ENCODE measurements at regions not wholly inside any gene's neighbourhood (a gene's known extent, or its start where the extent isn't known, plus 50 kb on each side); places are given as distances from the start of the nearest gene placed in this dataset.

DNA sequence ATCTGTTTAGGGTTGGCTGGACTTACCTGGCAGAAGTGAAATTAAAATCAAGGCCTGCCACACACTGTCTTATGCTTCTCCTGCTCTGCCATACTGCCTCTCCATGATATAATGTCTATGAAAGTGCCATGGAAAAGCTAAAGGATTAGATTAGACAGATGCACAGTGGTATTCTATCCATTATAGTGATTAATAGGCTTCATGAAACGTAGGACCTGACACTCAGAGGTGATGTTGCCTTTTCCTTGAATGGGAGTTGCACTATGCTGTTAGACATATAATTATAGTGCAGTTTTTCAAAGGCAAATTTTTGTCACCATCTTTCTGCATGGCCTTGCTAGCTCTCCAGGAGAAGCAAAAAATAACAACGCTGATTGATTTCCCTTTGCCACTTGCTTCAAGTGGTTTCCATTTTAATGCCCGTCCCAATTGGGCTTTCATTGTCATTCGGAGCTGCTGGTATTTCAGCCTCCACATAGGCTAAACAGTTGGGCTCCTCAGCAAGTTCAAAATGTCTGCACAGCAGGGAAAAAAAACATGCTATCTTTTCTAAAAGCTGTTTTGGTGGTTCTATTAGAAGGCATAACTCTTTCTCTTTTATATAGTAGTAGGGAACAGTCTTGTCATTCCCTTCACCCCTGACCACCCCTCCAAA is 502.8 kb upstream of the GOT2 start:
- Histone ChIP-seq H3K36me3 (ENCODE audit: control insufficient read depth in 2 of 2, insufficient read depth in 2 of 2, low read length in 2 of 2) (no peaks in the 10 kb centered on the region), H3K27ac (ENCODE audit: low read length) (no peak overlapping the region), H3K27me3 (ENCODE audit: control insufficient read depth in 1 of 2, insufficient read depth in 2 of 2, low read length in 2 of 2) (no peaks in the 10 kb centered on the region), H3K4me1 (ENCODE audit: control insufficient read depth, insufficient read depth, low read length) (no peaks in the 10 kb centered on the region), H3K9ac (ENCODE audit: low read length in 2 of 2) (no peak overlapping the region), H3K9me3 (ENCODE audit: control insufficient read depth in 2 of 2, low read length in 2 of 2) (no peaks in the 10 kb centered on the region), H3K4me3 (ENCODE audit: low read length in 2 of 2) (no peak overlapping the region)

DNA sequence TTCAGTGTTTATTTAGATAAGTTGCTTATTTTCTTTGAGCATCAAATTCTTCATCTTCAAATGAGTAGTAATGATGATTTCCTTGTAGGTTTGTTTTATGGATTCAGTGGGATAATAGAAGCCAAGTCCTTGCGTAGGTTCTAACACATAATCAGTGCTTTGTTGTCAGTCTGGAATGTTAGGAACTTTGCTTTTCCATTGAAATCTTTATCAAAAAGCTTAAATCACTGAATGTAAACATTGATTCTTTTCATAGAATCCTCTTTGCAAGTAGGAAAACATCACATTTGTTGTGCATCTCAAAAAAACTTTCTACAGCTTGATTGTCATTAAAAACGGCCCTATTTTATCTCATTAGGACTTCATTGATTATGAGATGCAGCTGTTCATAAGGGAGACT is 490.3 kb upstream of the GOT2 start:
- no peaks in the 10 kb centered on the region for H3K27me3 ChIP-seq (ENCODE audit: control insufficient read depth in 1 of 2, insufficient read depth in 2 of 2, low read length in 2 of 2)
- no peaks in the 10 kb centered on the region for H3K36me3 ChIP-seq (ENCODE audit: control insufficient read depth in 2 of 2, insufficient read depth in 2 of 2, low read length in 2 of 2)
- H3K4me1 ChIP-seq (ENCODE audit: control insufficient read depth, insufficient read depth, low read length) = no peaks in the 10 kb centered on the region
- no peak overlapping the region for H3K9ac ChIP-seq (ENCODE audit: low read length in 2 of 2)
- no peak overlapping the region for H3K4me3 ChIP-seq (ENCODE audit: low read length in 2 of 2)
- H3K27ac ChIP-seq (ENCODE audit: low read length) = no peak overlapping the region
- H3K9me3 ChIP-seq (ENCODE audit: control insufficient read depth in 2 of 2, low read length in 2 of 2) = no peaks in the 10 kb centered on the region

DNA sequence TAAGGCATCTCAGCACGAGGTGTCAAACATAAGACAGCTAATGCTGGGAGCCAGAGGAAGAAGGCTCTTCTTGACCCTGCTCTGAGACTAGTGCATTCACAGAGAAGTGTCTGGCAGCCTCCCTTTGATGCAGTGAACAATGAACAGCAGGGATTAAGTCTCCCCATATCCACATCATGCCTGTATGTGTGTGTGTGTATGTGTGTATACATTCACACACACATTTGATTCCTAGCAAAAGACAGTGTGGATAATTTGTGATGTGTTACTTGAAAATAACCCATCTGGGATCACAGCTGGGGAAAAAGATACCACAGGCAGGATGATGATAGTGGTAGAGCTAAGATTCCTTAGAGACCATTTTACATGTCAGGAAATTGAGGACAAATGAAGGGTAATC is 485.9 kb upstream of the GOT2 start:
- Histone ChIP-seq H3K4me1 (ENCODE audit: control insufficient read depth, insufficient read depth, low read length) (no peaks in the 10 kb centered on the region), H3K36me3 (ENCODE audit: control insufficient read depth in 2 of 2, insufficient read depth in 2 of 2, low read length in 2 of 2) (no peaks in the 10 kb centered on the region), H3K4me3 (ENCODE audit: low read length in 2 of 2) (no peak overlapping the region), H3K27ac (ENCODE audit: low read length) (no peak overlapping the region), H3K9me3 (ENCODE audit: control insufficient read depth in 2 of 2, low read length in 2 of 2) (no peaks in the 10 kb centered on the region), H3K9ac (ENCODE audit: low read length in 2 of 2) (no peak overlapping the region), H3K27me3 (ENCODE audit: control insufficient read depth in 1 of 2, insufficient read depth in 2 of 2, low read length in 2 of 2) (no peaks in the 10 kb centered on the region)

DNA sequence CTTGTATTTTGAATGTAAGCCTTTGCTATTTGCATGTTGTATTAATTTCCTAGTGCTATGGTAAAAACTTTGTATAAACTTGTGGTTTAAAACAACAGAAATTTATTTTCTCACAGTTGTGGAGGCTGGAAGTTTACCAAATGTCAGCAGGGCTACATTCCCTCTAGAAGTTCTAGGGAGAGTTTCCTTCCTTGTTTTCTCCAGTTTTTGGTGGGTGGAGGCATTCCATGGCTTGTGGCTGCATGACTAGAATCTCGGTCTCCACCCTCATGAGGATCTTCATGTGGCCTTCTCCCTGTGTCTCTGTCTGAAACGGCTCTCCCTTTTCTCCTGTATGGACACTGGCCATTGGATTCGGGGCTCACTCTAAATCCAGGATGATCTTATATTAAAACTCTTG is 482.2 kb upstream of the GOT2 start:
- H3K9ac ChIP-seq (ENCODE audit: low read length in 2 of 2) = no peak overlapping the region
- H3K4me1 ChIP-seq (ENCODE audit: control insufficient read depth, insufficient read depth, low read length) = no peaks in the 10 kb centered on the region
- H3K4me3 ChIP-seq (ENCODE audit: low read length in 2 of 2) = no peak overlapping the region
- no peaks in the 10 kb centered on the region for H3K27me3 ChIP-seq (ENCODE audit: control insufficient read depth in 1 of 2, insufficient read depth in 2 of 2, low read length in 2 of 2)
- H3K36me3 ChIP-seq (ENCODE audit: control insufficient read depth in 2 of 2, insufficient read depth in 2 of 2, low read length in 2 of 2) = no peaks in the 10 kb centered on the region
- no peaks in the 10 kb centered on the region for H3K9me3 ChIP-seq (ENCODE audit: control insufficient read depth in 2 of 2, low read length in 2 of 2)
- H3K27ac ChIP-seq (ENCODE audit: low read length) = no peak overlapping the region

DNA sequence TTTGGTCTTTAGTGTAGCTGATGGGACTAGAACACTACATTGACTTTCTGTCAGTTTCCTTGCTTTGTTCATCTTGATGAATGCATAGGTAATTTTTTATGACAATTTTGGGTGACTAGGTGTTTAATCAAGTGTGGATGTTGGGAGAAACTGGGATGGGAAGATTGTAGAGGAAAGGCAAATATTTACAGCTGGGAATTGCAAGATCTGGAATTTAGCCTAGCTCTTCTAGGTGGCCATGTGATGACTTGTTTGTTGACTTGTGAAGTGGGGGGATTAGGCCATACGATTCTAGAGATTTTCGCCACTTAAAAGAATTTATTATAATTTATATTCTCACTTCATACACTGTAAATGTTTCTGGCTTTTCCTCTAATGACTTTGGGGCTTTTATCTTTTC is 480.3 kb upstream of the GOT2 start:
- Histone ChIP-seq H3K9ac (ENCODE audit: low read length in 2 of 2) (no peak overlapping the region), H3K4me1 (ENCODE audit: control insufficient read depth, insufficient read depth, low read length) (peaks cover 8% of the 10 kb centered on the region), H3K9me3 (ENCODE audit: control insufficient read depth in 2 of 2, low read length in 2 of 2) (no peaks in the 10 kb centered on the region), H3K36me3 (ENCODE audit: control insufficient read depth in 2 of 2, insufficient read depth in 2 of 2, low read length in 2 of 2) (no peaks in the 10 kb centered on the region), H3K4me3 (ENCODE audit: low read length in 2 of 2) (no peak overlapping the region), H3K27me3 (ENCODE audit: control insufficient read depth in 1 of 2, insufficient read depth in 2 of 2, low read length in 2 of 2) (no peaks in the 10 kb centered on the region), H3K27ac (ENCODE audit: low read length) (no peak overlapping the region)

DNA sequence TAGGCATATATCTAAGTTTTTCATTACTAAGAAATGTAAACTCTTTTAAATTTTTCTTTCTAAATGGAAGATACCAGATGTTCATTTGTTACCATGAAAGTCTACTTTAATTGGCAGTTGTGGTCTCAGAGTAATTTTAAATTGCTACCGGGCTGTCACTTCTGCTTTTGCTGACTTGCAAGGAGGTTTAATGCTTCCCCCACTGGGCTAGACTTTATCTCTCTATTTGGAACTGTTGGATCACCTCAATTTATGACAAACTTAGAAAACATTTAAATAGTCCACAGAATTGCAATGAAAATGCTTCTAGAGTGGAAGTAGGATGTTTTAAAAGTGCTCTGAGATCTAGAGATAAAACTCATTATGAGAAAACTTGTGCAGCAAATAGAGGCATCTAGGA is 479.8 kb upstream of the GOT2 start:
- no peak overlapping the region for H3K27ac ChIP-seq (ENCODE audit: low read length)

DNA sequence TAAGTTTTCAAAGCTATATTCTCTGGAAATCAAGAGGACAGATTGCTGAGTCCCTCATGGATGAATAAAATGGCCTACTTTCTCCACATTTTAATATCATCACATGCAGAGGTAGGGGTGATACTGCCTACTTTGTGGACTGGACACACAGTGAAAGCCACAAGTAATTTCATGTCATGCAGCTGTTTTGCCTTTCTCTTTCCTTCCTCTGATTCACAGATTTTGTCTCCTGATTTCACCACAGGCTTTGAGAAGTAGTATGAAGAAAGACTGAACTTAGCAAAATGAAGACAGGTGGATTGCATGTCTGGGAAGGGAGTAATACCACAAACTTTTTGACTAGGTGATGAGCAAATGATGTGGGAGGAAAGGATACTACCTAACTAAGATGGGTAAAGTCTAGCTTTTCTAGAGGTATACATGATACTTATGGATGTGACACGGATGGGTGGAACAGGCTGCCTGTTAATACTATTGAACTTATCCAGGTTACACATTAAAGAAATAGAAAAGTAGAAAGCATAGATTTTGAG is 478.4 kb upstream of the GOT2 start:
- no peaks in the 10 kb centered on the region for H3K36me3 ChIP-seq (ENCODE audit: control insufficient read depth in 2 of 2, insufficient read depth in 2 of 2, low read length in 2 of 2)
- H3K27ac ChIP-seq (ENCODE audit: low read length) = no peak overlapping the region
- H3K4me3 ChIP-seq (ENCODE audit: low read length in 2 of 2) = no peak overlapping the region

More for the DNA sequence above, 479.8 kb upstream of the GOT2 start:
- Histone ChIP-seq H3K4me1 (ENCODE audit: control insufficient read depth, insufficient read depth, low read length) (peaks cover 8% of the 10 kb centered on the region), H3K9me3 (ENCODE audit: control insufficient read depth in 2 of 2, low read length in 2 of 2) (no peaks in the 10 kb centered on the region), H3K9ac (ENCODE audit: low read length in 2 of 2) (no peak overlapping the region), H3K4me3 (ENCODE audit: low read length in 2 of 2) (no peak overlapping the region), H3K27me3 (ENCODE audit: control insufficient read depth in 1 of 2, insufficient read depth in 2 of 2, low read length in 2 of 2) (no peaks in the 10 kb centered on the region), H3K36me3 (ENCODE audit: control insufficient read depth in 2 of 2, insufficient read depth in 2 of 2, low read length in 2 of 2) (no peaks in the 10 kb centered on the region)

DNA sequence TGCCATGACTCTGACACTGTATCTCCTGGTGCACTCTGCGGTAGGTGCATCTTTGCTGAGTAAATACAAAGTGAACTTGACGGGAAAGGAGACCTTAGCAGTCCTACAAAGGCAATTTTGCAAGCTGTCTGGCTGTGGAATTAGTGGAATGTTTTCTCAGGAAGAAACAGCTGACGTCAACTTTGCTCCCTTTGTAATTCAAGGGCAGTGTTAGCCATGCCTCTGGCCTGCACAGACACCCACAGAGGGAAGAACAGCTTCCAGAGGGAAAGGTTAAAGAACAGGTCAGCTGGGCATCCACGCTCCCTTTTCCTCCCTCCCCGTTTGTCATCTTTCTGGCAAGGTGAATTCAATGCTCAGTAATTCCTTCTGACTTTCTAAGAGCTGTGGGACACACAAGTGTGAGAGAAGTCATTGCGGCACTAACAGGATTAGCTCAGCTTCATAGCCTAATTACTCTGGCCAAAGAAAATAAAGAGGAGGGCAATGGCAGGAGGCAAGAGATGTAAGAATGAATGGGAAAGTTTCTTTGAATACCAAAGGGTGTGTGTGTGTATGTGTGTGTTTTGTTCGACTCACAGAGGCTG is 476.9 kb upstream of the GOT2 start:
- peaks cover 8% of the 10 kb centered on the region for H3K4me1 ChIP-seq (ENCODE audit: control insufficient read depth, insufficient read depth, low read length)
- no peaks in the 10 kb centered on the region for H3K27me3 ChIP-seq (ENCODE audit: control insufficient read depth in 1 of 2, insufficient read depth in 2 of 2, low read length in 2 of 2)
- no peak overlapping the region for H3K4me3 ChIP-seq (ENCODE audit: low read length in 2 of 2)
- H3K36me3 ChIP-seq (ENCODE audit: control insufficient read depth in 2 of 2, insufficient read depth in 2 of 2, low read length in 2 of 2) = no peaks in the 10 kb centered on the region
- H3K9me3 ChIP-seq (ENCODE audit: control insufficient read depth in 2 of 2, low read length in 2 of 2) = no peaks in the 10 kb centered on the region
- H3K9ac ChIP-seq (ENCODE audit: low read length in 2 of 2) = no peak overlapping the region
- no peak overlapping the region for H3K27ac ChIP-seq (ENCODE audit: low read length)

More for the DNA sequence above, 478.4 kb upstream of the GOT2 start:
- no peak overlapping the region for H3K9ac ChIP-seq (ENCODE audit: low read length in 2 of 2)
- H3K9me3 ChIP-seq (ENCODE audit: control insufficient read depth in 2 of 2, low read length in 2 of 2) = no peaks in the 10 kb centered on the region
- H3K27me3 ChIP-seq (ENCODE audit: control insufficient read depth in 1 of 2, insufficient read depth in 2 of 2, low read length in 2 of 2) = no peaks in the 10 kb centered on the region
- H3K4me1 ChIP-seq (ENCODE audit: control insufficient read depth, insufficient read depth, low read length) = peaks cover 8% of the 10 kb centered on the region

DNA sequence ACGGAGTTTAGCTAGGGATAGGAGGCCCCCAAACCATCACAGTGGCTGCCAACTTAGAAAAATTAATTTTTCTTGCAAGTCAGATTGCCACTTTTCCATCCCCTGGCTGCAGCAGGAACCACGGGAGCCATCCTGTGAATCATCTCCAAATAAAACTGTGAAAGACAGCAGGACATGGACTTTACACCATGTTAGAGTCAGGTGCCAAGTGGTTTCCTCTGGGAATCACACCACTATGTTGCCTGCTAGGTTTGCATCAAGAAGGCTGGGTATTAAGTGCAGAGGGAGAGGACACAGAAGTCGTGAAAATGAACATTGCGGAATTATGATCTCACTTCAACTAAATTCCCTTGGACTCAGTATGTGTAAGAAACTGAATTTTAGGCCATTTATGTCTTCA is 471.3 kb upstream of the GOT2 start:
- H3K27ac ChIP-seq (ENCODE audit: low read length) = no peak overlapping the region
- H3K36me3 ChIP-seq (ENCODE audit: control insufficient read depth in 2 of 2, insufficient read depth in 2 of 2, low read length in 2 of 2) = no peaks in the 10 kb centered on the region
- H3K9ac ChIP-seq (ENCODE audit: low read length in 2 of 2) = no peak overlapping the region
- no peak overlapping the region for H3K4me3 ChIP-seq (ENCODE audit: low read length in 2 of 2)
- H3K4me1 ChIP-seq (ENCODE audit: control insufficient read depth, insufficient read depth, low read length) = no peaks in the 10 kb centered on the region
- H3K27me3 ChIP-seq (ENCODE audit: control insufficient read depth in 1 of 2, insufficient read depth in 2 of 2, low read length in 2 of 2) = no peaks in the 10 kb centered on the region
- no peaks in the 10 kb centered on the region for H3K9me3 ChIP-seq (ENCODE audit: control insufficient read depth in 2 of 2, low read length in 2 of 2)

DNA sequence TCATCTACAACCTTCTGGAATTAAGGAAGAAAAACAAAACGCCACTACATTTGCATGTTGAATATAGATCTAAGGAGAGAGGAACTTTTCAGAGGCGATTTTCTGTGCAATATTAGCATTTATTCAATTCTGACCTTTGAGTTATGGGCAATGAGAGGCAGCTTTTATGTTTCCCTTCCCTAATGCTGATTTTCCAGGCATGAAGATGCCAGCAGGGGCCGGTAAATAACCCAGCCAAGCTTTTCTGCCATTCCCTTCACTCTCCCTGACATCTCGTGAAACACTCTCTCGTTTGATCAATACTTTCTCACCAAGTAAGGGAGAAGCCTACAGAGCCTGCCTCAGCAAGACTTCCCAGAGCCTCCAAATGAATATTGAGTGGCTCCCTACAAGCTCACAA is 470.5 kb upstream of the GOT2 start:
- Histone ChIP-seq H3K9me3 (ENCODE audit: control insufficient read depth in 2 of 2, low read length in 2 of 2) (no peaks in the 10 kb centered on the region), H3K4me1 (ENCODE audit: control insufficient read depth, insufficient read depth, low read length) (no peaks in the 10 kb centered on the region), H3K27ac (ENCODE audit: low read length) (no peak overlapping the region), H3K36me3 (ENCODE audit: control insufficient read depth in 2 of 2, insufficient read depth in 2 of 2, low read length in 2 of 2) (no peaks in the 10 kb centered on the region), H3K9ac (ENCODE audit: low read length in 2 of 2) (no peak overlapping the region), H3K27me3 (ENCODE audit: control insufficient read depth in 1 of 2, insufficient read depth in 2 of 2, low read length in 2 of 2) (no peaks in the 10 kb centered on the region), H3K4me3 (ENCODE audit: low read length in 2 of 2) (no peak overlapping the region)

DNA sequence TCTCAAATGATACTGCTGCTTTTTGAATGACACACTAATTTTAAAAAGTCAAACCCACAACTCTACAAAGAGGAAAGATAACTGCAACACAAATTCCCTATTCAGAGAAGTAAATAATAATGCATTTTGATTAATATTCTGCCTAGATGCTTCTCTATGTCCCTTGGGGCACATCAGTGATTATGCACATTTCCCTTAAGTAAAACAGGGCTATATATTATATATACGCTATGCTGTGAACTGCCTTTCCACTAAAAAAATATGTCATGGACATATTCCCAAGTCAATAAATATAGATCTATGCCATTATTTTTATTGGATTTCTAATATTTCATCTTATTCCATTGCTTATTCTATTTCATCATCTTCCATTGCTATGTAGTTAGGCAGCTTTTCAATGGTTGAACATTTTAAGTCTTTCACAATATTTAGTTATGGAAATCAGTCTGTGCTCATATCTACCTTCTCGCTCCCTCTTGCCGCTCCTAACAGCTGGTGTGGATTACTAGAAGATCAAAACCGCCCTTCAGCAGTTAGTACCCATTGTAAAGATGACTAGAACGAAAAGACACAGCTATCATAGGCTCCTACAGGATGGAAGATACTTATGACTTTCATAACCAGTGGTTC is 468.2 kb upstream of the GOT2 start:
- Histone ChIP-seq H3K27ac (ENCODE audit: low read length) (no peak overlapping the region), H3K4me3 (ENCODE audit: low read length in 2 of 2) (no peak overlapping the region), H3K36me3 (ENCODE audit: control insufficient read depth in 2 of 2, insufficient read depth in 2 of 2, low read length in 2 of 2) (no peaks in the 10 kb centered on the region), H3K27me3 (ENCODE audit: control insufficient read depth in 1 of 2, insufficient read depth in 2 of 2, low read length in 2 of 2) (no peaks in the 10 kb centered on the region), H3K9me3 (ENCODE audit: control insufficient read depth in 2 of 2, low read length in 2 of 2) (no peaks in the 10 kb centered on the region), H3K9ac (ENCODE audit: low read length in 2 of 2) (no peak overlapping the region), H3K4me1 (ENCODE audit: control insufficient read depth, insufficient read depth, low read length) (no peaks in the 10 kb centered on the region)
